Lung (tissue), 11 donors: ENCODE measurements at regions not wholly inside any gene's neighbourhood (a gene's known extent, or its start where the extent isn't known, plus 50 kb on each side); places are given as distances from the start of the nearest gene placed in this dataset.

ENCODE experiments used
- ATAC-seq: fragments of 200-7000 bp; cut with Tn5 transposase; one replicate; pipeline ENCODE4 v1.9.1; 2020; ENCODE audit warnings: moderate number of reproducible peaks; ENCODE audit not compliant: insufficient read depth, low FRiP score
- DNase-seq, 3 donors: peaks; one replicate each; pipeline ENCODE4 v3.0.0-alpha.2; 2013 to 2017
- H3K27ac ChIP-seq, 2 donors: one replicate each; pipeline ENCODE4 v1.5.1; 2013; ENCODE audit warnings: mild to moderate bottlenecking in 2 of 2, moderate library complexity in 2 of 2, control low read depth in 1 of 2, inconsistent platforms in 1 of 2, low read depth in 1 of 2, low read length in 1 of 2
- H3K27me3 ChIP-seq, 3 donors: one replicate each; pipeline ENCODE4 v1.5.1; 2013; ENCODE audit warnings: low read length in 2 of 3; ENCODE audit not compliant: control insufficient read depth in 3 of 3, insufficient read depth in 3 of 3
- H3K36me3 ChIP-seq, 4 donors: one replicate each; pipeline ENCODE4 v1.5.1; 2013; ENCODE audit warnings: low read length in 4 of 4, mild to moderate bottlenecking in 1 of 4, moderate library complexity in 1 of 4; ENCODE audit not compliant: control insufficient read depth in 4 of 4, insufficient read depth in 4 of 4
- H3K4me1 ChIP-seq, 5 donors: one replicate each; pipeline ENCODE4 v1.5.1; 2013; ENCODE audit warnings: low read length in 5 of 5, mild to moderate bottlenecking in 2 of 5, moderate library complexity in 1 of 5; ENCODE audit not compliant: control insufficient read depth in 5 of 5, insufficient read depth in 5 of 5
- H3K4me3 ChIP-seq: one replicate; pipeline ENCODE4 v1.5.1; 2013; ENCODE audit warnings: mild to moderate bottlenecking, control low read depth, moderate library complexity
- H3K9ac ChIP-seq, 2 donors: one replicate each; pipeline ENCODE4 v1.5.1; 2013; ENCODE audit warnings: low read length in 2 of 2, control low read depth in 1 of 2; ENCODE audit not compliant: insufficient read depth in 1 of 2
- H3K9me3 ChIP-seq, 4 donors: one replicate each; pipeline ENCODE4 v1.5.1; 2013; ENCODE audit warnings: low read length in 3 of 4, mild to moderate bottlenecking in 1 of 4, moderate library complexity in 1 of 4; ENCODE audit not compliant: control insufficient read depth in 4 of 4, insufficient read depth in 3 of 4
- CTCF ChIP-seq: IDR thresholded peaks from 2 replicates; pipeline ENCODE4 v1.5.1; 2012; ENCODE audit warnings: mild to moderate bottlenecking; ENCODE audit errors: control extremely low read depth, extremely low read depth
- WGBS, 2 donors: extraction: QIAGEN DNeasy Blood & Tissue Kit; methylation state at CpG; one replicate each; pipeline ENCODE4 v1.1.7; 2013; 5-methylcytosine and 5-hydroxymethylcytosine counted together
- donor health status: control.
- donor health status: control.
- donor health status: Bipolar disorder and iron deficiency.
- donor health status: healthy.
- donor health status: DM: yes; HTN: yes; CAD: no.

- Histone ChIP-seq H3K4me3 (no peak overlapping the region), H3K36me3 (no peaks in the 10 kb centered on the region), H3K9ac (no peak overlapping the region), H3K27ac (no peak overlapping the region), H3K4me1 (no peaks in the 10 kb centered on the region), H3K27me3 (no peaks in the 10 kb centered on the region), H3K9me3 (no peaks in the 10 kb centered on the region)
- 60 to 64% methylated on average over 6 of the region's 6 CpGs for WGBS, 2 donors
- ATAC-seq (no peak), DNase-seq (no peak)
- TF ChIP-seq CTCF = no peak
Observed at GRCh38 chr6:84449220-84449619, 221.8 kb upstream of the CEP162 start.

DNA sequence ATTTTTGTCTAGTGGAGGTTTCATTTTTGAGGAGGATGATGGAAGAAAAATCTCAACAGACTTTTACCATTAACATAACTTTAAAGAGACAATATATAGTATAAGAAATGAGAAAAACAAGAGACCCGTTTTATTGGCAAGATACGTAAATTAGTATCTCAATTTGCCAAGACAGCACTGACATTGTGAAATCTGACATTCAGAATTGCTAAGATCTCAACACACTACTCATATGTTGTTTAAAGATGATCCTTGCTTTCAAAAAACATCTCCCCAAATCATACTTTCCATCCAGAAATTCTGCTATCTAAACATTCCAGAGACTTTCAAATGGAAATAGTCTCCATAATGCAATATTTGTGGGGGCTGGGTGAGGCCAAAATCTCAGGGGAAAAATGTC lies 220.9 kb upstream of the CEP162 start:
- 77 to 85% methylated on average over 2 of the region's 2 CpGs for WGBS, 2 donors
- H3K36me3 ChIP-seq = no peaks in the 10 kb centered on the region
- no peak overlapping the region for H3K27ac ChIP-seq
- H3K9ac ChIP-seq = no peak overlapping the region
- H3K4me1 ChIP-seq = no peaks in the 10 kb centered on the region
- ATAC-seq = no peak
- H3K4me3 ChIP-seq = no peak overlapping the region
- no peaks in the 10 kb centered on the region for H3K27me3 ChIP-seq
- no peak for TF ChIP-seq CTCF
- no peaks in the 10 kb centered on the region for H3K9me3 ChIP-seq
- DNase-seq = no peak

- no peak overlapping the region for H3K27ac ChIP-seq
- TF ChIP-seq CTCF = no peak
- DNase-seq (no peak), ATAC-seq (no peak)
- H3K4me3 ChIP-seq = no peak overlapping the region
- no peaks in the 10 kb centered on the region for H3K4me1 ChIP-seq
- no peaks in the 10 kb centered on the region for H3K27me3 ChIP-seq
- H3K36me3 ChIP-seq = no peaks in the 10 kb centered on the region
- no peak overlapping the region for H3K9ac ChIP-seq
- WGBS, 2 donors = 76 to 82% methylated on average over 3 of the region's 3 CpGs
- H3K9me3 ChIP-seq = no peaks in the 10 kb centered on the region
Observed at GRCh38 chr6:84447651-84448050, 220.2 kb upstream of the CEP162 start.

DNA sequence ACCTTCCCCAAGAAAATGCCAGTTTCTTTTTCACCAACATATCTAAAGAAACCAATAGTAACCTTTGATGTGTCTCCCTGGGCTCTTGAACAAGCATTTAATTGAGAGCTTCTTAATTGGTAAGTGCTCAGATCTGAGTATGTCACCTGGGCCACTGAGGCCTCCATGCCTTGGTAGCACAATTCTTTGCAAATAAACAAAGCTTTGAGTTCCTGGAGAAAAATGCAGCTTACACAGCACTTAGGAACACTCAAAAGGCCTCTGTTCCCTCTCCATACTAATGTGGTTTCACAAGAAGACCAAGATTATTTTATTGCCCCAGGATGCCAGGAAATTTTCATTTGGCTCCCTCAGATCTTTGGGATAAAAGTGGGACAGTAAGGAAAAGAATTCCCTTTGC lies 217.6 kb upstream of the CEP162 start:
- no peak overlapping the region for H3K9ac ChIP-seq
- ATAC-seq = no peak

More for the DNA sequence above, 217.6 kb upstream of the CEP162 start:
- no peak overlapping the region for H3K27ac ChIP-seq
- TF ChIP-seq CTCF = no peak
- peaks cover 0 to 5% (median 0%) of the 10 kb centered on the region in 4 donors for H3K9me3 ChIP-seq
- no peaks in the 10 kb centered on the region for H3K27me3 ChIP-seq
- no peaks in the 10 kb centered on the region for H3K36me3 ChIP-seq
- H3K4me3 ChIP-seq = no peak overlapping the region
- DNase-seq = peak in 1 of 3 donors; percentile 28
- H3K4me1 ChIP-seq = no peaks in the 10 kb centered on the region
